Neural crest cell (in vitro differentiated cells): ENCODE measurements at regions not wholly inside any gene's neighbourhood (a gene's known extent, or its start where the extent isn't known, plus 50 kb on each side); places are given as distances from the start of the nearest gene placed in this dataset.

Experiments used
- DNase-seq: peaks from one replicate; pipeline ENCODE4 v3.0.0; 2021; ENCODE audit warnings: low read depth, mixed read lengths, low spot score
- H3K27ac Mint-ChIP-seq: one replicate; pipeline ENCODE4 v1.8.0; 2021; ENCODE audit warnings: mild to moderate bottlenecking, mixed read lengths; ENCODE audit not compliant: unreplicated experiment
- H3K27me3 Mint-ChIP-seq: 2 replicates; pipeline ENCODE4 v1.8.0; 2021; ENCODE audit warnings: low read depth, mild to moderate bottlenecking, mixed read lengths
- H3K36me3 Mint-ChIP-seq: 2 replicates; pipeline ENCODE4 v1.8.0; 2021; ENCODE audit warnings: low read depth, mild to moderate bottlenecking, mixed read lengths
- H3K4me1 Mint-ChIP-seq: 2 replicates; pipeline ENCODE4 v1.8.0; 2021; ENCODE audit warnings: mixed read lengths
- H3K4me3 Mint-ChIP-seq: one replicate; pipeline ENCODE4 v1.8.0; 2021; ENCODE audit warnings: mild to moderate bottlenecking, mixed read lengths
- H3K9me3 Mint-ChIP-seq: 2 replicates; pipeline ENCODE4 v1.8.0; 2021; ENCODE audit warnings: mixed read lengths
- CTCF ChIP-seq: fragments of 200-600 bp; sonication (generic); conservative IDR thresholded peaks from 2 replicates; pipeline ENCODE4 v1.5.0; 2021; ENCODE audit warnings: antibody characterized with exemption, mild to moderate bottlenecking

- Mint-ChIP-seq H3K36me3 (no peaks in the 10 kb centered on the region), H3K4me1 (peaks cover 6% of the 10 kb centered on the region), H3K27ac (no peak overlapping the region), H3K4me3 (no peak overlapping the region), H3K27me3 (no peaks in the 10 kb centered on the region), H3K9me3 (no peaks in the 10 kb centered on the region)
- DNase-seq = no peak
- no peak for TF ChIP-seq CTCF
These were observed 335.2 kb upstream of the PRKCQ start for GRCh38 chr10:6915307-6915706.

- Mint-ChIP-seq H3K4me3 (no peak overlapping the region), H3K27ac (no peak overlapping the region), H3K36me3 (no peaks in the 10 kb centered on the region), H3K27me3 (no peaks in the 10 kb centered on the region), H3K9me3 (peaks cover 4% of the 10 kb centered on the region), H3K4me1 (no peaks in the 10 kb centered on the region)
- DNase-seq = no peak
- no peak for TF ChIP-seq CTCF
These were observed 332.9 kb upstream of the PRKCQ start for GRCh38 chr10:6912929-6913328.

DNA sequence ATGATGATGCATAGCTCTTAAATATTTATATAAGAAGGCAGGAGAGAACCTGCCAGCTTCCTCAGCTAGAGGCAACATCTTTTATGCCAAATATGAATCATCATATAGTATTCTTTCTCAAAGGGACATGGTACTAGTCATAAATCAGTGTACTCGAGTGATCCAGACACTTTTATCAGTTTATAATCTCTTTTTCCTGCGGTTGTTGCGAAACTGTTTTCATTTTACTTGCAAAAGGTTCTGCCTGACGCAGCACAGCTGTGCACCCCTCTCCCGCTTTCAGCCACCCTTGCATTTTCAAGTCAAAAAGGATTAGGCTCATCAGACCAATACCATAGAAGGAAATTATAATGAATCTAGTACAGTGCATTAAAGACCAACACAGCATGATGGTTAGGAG is 332.3 kb upstream of the PRKCQ start:
- TF ChIP-seq CTCF = no peak
- no peak for DNase-seq
- Mint-ChIP-seq H3K27me3 (no peaks in the 10 kb centered on the region), H3K4me1 (no peaks in the 10 kb centered on the region), H3K4me3 (no peak overlapping the region), H3K27ac (no peak overlapping the region), H3K9me3 (peaks cover 4% of the 10 kb centered on the region), H3K36me3 (no peaks in the 10 kb centered on the region)

- Mint-ChIP-seq H3K9me3 (peaks cover 4% of the 10 kb centered on the region), H3K4me3 (no peak overlapping the region), H3K36me3 (no peaks in the 10 kb centered on the region), H3K4me1 (no peaks in the 10 kb centered on the region), H3K27ac (no peak overlapping the region), H3K27me3 (no peaks in the 10 kb centered on the region)
- no peak for TF ChIP-seq CTCF
- no peak for DNase-seq
These were observed 331.9 kb upstream of the PRKCQ start for GRCh38 chr10:6912021-6912420.

GRCh38 chr10:6909905-6910560 is 330.0 kb upstream of the PRKCQ start:
- DNase-seq = no peak
- Mint-ChIP-seq H3K27ac (no peak overlapping the region), H3K27me3 (no peaks in the 10 kb centered on the region)

More at GRCh38 chr10:6909905-6910560, 330.0 kb upstream of the PRKCQ start:
- H3K9me3 Mint-ChIP-seq = peaks cover 10% of the 10 kb centered on the region
- H3K4me3 Mint-ChIP-seq = no peak overlapping the region
- H3K4me1 Mint-ChIP-seq = no peaks in the 10 kb centered on the region
- no peaks in the 10 kb centered on the region for H3K36me3 Mint-ChIP-seq
- no peak for TF ChIP-seq CTCF
